ENCODE measurements at regions not wholly inside any gene's neighbourhood (a gene's known extent, or its start where the extent isn't known, plus 50 kb on each side); places are given as distances from the start of the nearest gene placed in this dataset.
A peak's percentile ranks its signal among the peaks of the same experiment; 100 is the strongest.

- TF ChIP-seq ILF3 (IDR thresholded peaks at IDR 0.05; ENCODE audit: borderline replicate concordance) (no peak), PCBP2 (IDR thresholded peaks at IDR 0.05; ENCODE audit: low read depth, low read length, poor library complexity, severe bottlenecking) (peak; percentile 23), KDM1A (IDR thresholded peaks at IDR 0.05) (no peak; a peak in 2 of 4 replicates), ZNF717 (CRISPR knock-in tag; IDR thresholded peaks at IDR 0.05) (no peak), RNF219 (CRISPR knock-in tag; IDR thresholded peaks at IDR 0.05) (no peak), NFYB (IDR thresholded peaks at IDR 0.05; ENCODE audit: extremely low read depth, insufficient read length) (no peak), ZNF589 (CRISPR knock-in tag; IDR thresholded peaks at IDR 0.05; ENCODE audit: low read depth) (peak; percentile 85; the same call in 1 of the 2 replicates), ERF (CRISPR knock-in tag; IDR thresholded peaks at IDR 0.05) (0 out of 2 replicates have a peak, but pooled peaks have one; percentile 52), ZNF3 (CRISPR knock-in tag; IDR thresholded peaks at IDR 0.05) (no peak), ZNF780A (CRISPR knock-in tag; IDR thresholded peaks at IDR 0.05) (no peak), ZNF212 (CRISPR knock-in tag; IDR thresholded peaks at IDR 0.05) (no peak), YY1 (IDR thresholded peaks at IDR 0.05; ENCODE audit: borderline replicate concordance in 1 of 3, control insufficient read depth in 1 of 3, extremely low read depth in 1 of 3, insufficient read depth in 3 of 3, insufficient read length in 1 of 3, insufficient replicate concordance in 2 of 3, low read depth in 1 of 3, low read length in 2 of 3) (peak; percentile 91 to 95 (median 94)), ZNF318 (IDR thresholded peaks at IDR 0.05; ENCODE audit: borderline replicate concordance in 1 of 2, low read depth in 1 of 2) (no peak), SNAPC5 (CRISPR knock-in tag; IDR thresholded peaks at IDR 0.05) (no peak), EP400 (IDR thresholded peaks at IDR 0.05) (peak; percentile 98)
Measured at GRCh38 chr1:244970744-244971551, 106.6 kb upstream of the HNRNPU start (continued).

Measured in K562 (cell line).